ENCODE measurements at regions not wholly inside any gene's neighbourhood (a gene's known extent, or its start where the extent isn't known, plus 50 kb on each side); places are given as distances from the start of the nearest gene placed in this dataset.

- Histone ChIP-seq H3K4me3 (no peak overlapping the region), H3K27ac (no peak overlapping the region), H3K27me3 (no peaks in the 10 kb centered on the region), H3K9me3 (no peaks in the 10 kb centered on the region), H3K4me1 (no peaks in the 10 kb centered on the region), H3K36me3 (no peaks in the 10 kb centered on the region)
- DNase-seq, result no peak
- TF ChIP-seq CTCF (IDR thresholded peaks at IDR 0.05), result no peak
- TF ChIP-seq POLR2A (IDR thresholded peaks at IDR 0.05), result no peak
These were observed 731.3 kb upstream of the RAB6C start for GRCh38 chr2:129248198-129248597.

- no peak overlapping the region for H3K27ac ChIP-seq
- no peaks in the 10 kb centered on the region for H3K9me3 ChIP-seq
- H3K4me1 ChIP-seq, result no peaks in the 10 kb centered on the region
- H3K4me3 ChIP-seq, result no peak overlapping the region
- H3K36me3 ChIP-seq, result no peaks in the 10 kb centered on the region
- TF ChIP-seq CTCF (IDR thresholded peaks at IDR 0.05), result no peak
- no peak for TF ChIP-seq POLR2A (IDR thresholded peaks at IDR 0.05)
- no peaks in the 10 kb centered on the region for H3K27me3 ChIP-seq
- DNase-seq, result no peak
These were observed 726.5 kb upstream of the RAB6C start for GRCh38 chr2:129252781-129253460.

- Histone ChIP-seq H3K4me3 (no peak overlapping the region), H3K27me3 (no peaks in the 10 kb centered on the region), H3K9me3 (no peaks in the 10 kb centered on the region), H3K36me3 (no peaks in the 10 kb centered on the region), H3K4me1 (no peaks in the 10 kb centered on the region), H3K27ac (no peak overlapping the region)
- TF ChIP-seq CTCF (IDR thresholded peaks at IDR 0.05), result peak in 1 of 6 experiments; percentile 21
- no peak for TF ChIP-seq POLR2A (IDR thresholded peaks at IDR 0.05)
- no peak for DNase-seq
These were observed 726.0 kb upstream of the RAB6C start for GRCh38 chr2:129253461-129253812.

- H3K36me3 ChIP-seq, result no peaks in the 10 kb centered on the region
- H3K27me3 ChIP-seq, result no peaks in the 10 kb centered on the region
- no peak for DNase-seq
- peaks cover 0 to 1% (median 0%) of the 10 kb centered on the region in 4 donors for H3K9me3 ChIP-seq
- no peak overlapping the region for H3K27ac ChIP-seq
- H3K4me1 ChIP-seq, result no peaks in the 10 kb centered on the region
- TF ChIP-seq POLR2A (IDR thresholded peaks at IDR 0.05) (no peak), CTCF (IDR thresholded peaks at IDR 0.05) (no peak)
- no peak overlapping the region for H3K4me3 ChIP-seq
These were observed 724.7 kb upstream of the RAB6C start for GRCh38 chr2:129254718-129255117.

GRCh38 chr2:129255610-129256313 is 723.7 kb upstream of the RAB6C start:
- Histone ChIP-seq H3K9me3 (peaks cover 0 to 6% (median 0%) of the 10 kb centered on the region in 4 donors), H3K4me1 (no peaks in the 10 kb centered on the region), H3K4me3 (no peak overlapping the region), H3K27ac (no peak overlapping the region), H3K27me3 (no peaks in the 10 kb centered on the region), H3K36me3 (no peaks in the 10 kb centered on the region)
- no peak for TF ChIP-seq POLR2A (IDR thresholded peaks at IDR 0.05)
- TF ChIP-seq CTCF (IDR thresholded peaks at IDR 0.05), result no peak
- DNase-seq, result no peak

Measured in Peyer's patch (tissue), 4 donors.